H1 (cell line): ENCODE measurements at regions not wholly inside any gene's neighbourhood (a gene's known extent, or its start where the extent isn't known, plus 50 kb on each side); places are given as distances from the start of the nearest gene placed in this dataset.

ENCODE experiments used
- CTCF ChIA-PET: fragments of 300-600 bp; sonication (Branson Sonifier 250); formaldehyde crosslinking; loops from one replicate; lab custom pipeline; 2021; ENCODE audit not compliant: partially characterized antibody; lab: Charles Lee
- POLR2A ChIA-PET: fragments of 300-600 bp; sonication (Branson Sonifier 250); formaldehyde crosslinking; loops from one replicate; lab custom pipeline; 2021; ENCODE audit warnings: inconsistent platforms; ENCODE audit not compliant: partially characterized antibody; lab: Charles Lee
- DNase-seq, 2 experiments: peaks; one replicate each; pipeline versions ENCODE4 v3.0.0 to v3.0.0-alpha.2; 2010 to 2022; ENCODE audit warnings: low spot score in 2 of 2, low read depth in 1 of 2, mixed read lengths in 1 of 2
- FAIRE-seq: peaks from 2 replicates; lab custom pipeline; 2011; peaks lifted over from hg19 to GRCh38; lab: Jason Lieb, UNC
- H2AFZ ChIP-seq: 2 replicates; pipeline ENCODE4 v1.8.1; 2012; ENCODE audit warnings: low read length, inconsistent platforms
- H2AK5ac ChIP-seq: 2 replicates; pipeline ENCODE4 v1.6.1; 2013; ENCODE audit warnings: low read depth, low read length
- H2BK120ac ChIP-seq: replicated peaks from 2 replicates; pipeline ENCODE3; 2013; ENCODE audit warnings: low read depth, low read length, inconsistent platforms
- H2BK12ac ChIP-seq: 2 replicates; pipeline ENCODE4 v1.6.1; 2013; ENCODE audit warnings: low read depth, low read length
- H2BK15ac ChIP-seq: 2 replicates; pipeline ENCODE4 v1.6.1; 2013; ENCODE audit warnings: low read length
- H2BK20ac ChIP-seq: 2 replicates; pipeline ENCODE4 v1.6.1; 2013; ENCODE audit warnings: low read length
- H2BK5ac ChIP-seq: 2 replicates; pipeline ENCODE4 v1.6.1; 2013; ENCODE audit warnings: low read depth, low read length
- H3K14ac ChIP-seq: 2 replicates; pipeline ENCODE4 v1.6.1; 2013; ENCODE audit warnings: inconsistent platforms; ENCODE audit not compliant: insufficient read length
- H3K18ac ChIP-seq: 2 replicates; pipeline ENCODE4 v1.6.1; 2013; ENCODE audit warnings: low read length; ENCODE audit errors: extremely low read depth
- H3K23ac ChIP-seq: 2 replicates; pipeline ENCODE4 v1.6.1; 2013; ENCODE audit warnings: inconsistent platforms; ENCODE audit not compliant: insufficient read length
- H3K23me2 ChIP-seq: 2 replicates; pipeline ENCODE4 v1.6.1; 2013; ENCODE audit warnings: low read depth, low read length
- H3K27ac ChIP-seq: 2 replicates; pipeline ENCODE4 v1.6.1; 2011; ENCODE audit warnings: low read depth, low read length, inconsistent platforms
- H3K27me3 ChIP-seq, 4 experiments: replicated peaks in 1 of 4; 1 replicate in 1 of 4; 2 replicates in 3 of 4; pipeline versions ENCODE4 v1.6.1 to v1.8.1; 2011 to 2013; ENCODE audit warnings: low read length in 3 of 4, mild to moderate bottlenecking in 3 of 4, inconsistent platforms in 2 of 4, mixed read lengths in 2 of 4, moderate library complexity in 1 of 4; ENCODE audit not compliant: control insufficient read depth in 3 of 4, insufficient read depth in 3 of 4; ENCODE audit errors: extremely low read depth in 1 of 4
- H3K36me3 ChIP-seq, 4 experiments: 2 replicates each; pipeline versions ENCODE4 v1.6.1 to v1.8.1; 2011 to 2013; ENCODE audit warnings: mild to moderate bottlenecking in 4 of 4, low read length in 3 of 4, moderate library complexity in 2 of 4, control low read depth in 1 of 4, inconsistent platforms in 1 of 4; ENCODE audit not compliant: insufficient read depth in 4 of 4, control insufficient read depth in 2 of 4
- H3K4ac ChIP-seq: replicated peaks from 2 replicates; pipeline ENCODE3; 2013; ENCODE audit warnings: low read length, low read depth, mixed read lengths, inconsistent platforms; ENCODE audit not compliant: insufficient read length
- H3K4me1 ChIP-seq, 4 experiments: replicated peaks in 1 of 4; 1 replicate in 1 of 4; 2 replicates in 3 of 4; pipeline versions ENCODE4 v1.6.1 to v1.8.1; 2011 to 2013; ENCODE audit warnings: low read length in 3 of 4, inconsistent platforms in 2 of 4, mixed read lengths in 1 of 4; ENCODE audit not compliant: insufficient read depth in 4 of 4, control insufficient read depth in 3 of 4
- H3K4me2 ChIP-seq, 2 experiments: 2 replicates each; pipeline versions ENCODE4 v1.6.1 to v1.8.1; 2011 to 2013; ENCODE audit warnings: low read depth in 2 of 2, low read length in 2 of 2, control low read depth in 1 of 2, inconsistent platforms in 1 of 2, mild to moderate bottlenecking in 1 of 2; ENCODE audit not compliant: insufficient read depth in 1 of 2
- H3K4me3 ChIP-seq, 4 experiments: fragments of 200-600, 300-600 bp in 1 of 4; sonication (generic), shearing (Covaris generic), sonication (Bioruptor Twin) in 1 of 4; 2 replicates each; pipeline versions ENCODE4 v1.5.1 to v1.8.1; 2011 to 2016; ENCODE audit warnings: low read length in 4 of 4, low read depth in 3 of 4, control low read depth in 2 of 4, inconsistent platforms in 2 of 4, mild to moderate bottlenecking in 2 of 4, mixed read lengths in 1 of 4, moderate library complexity in 1 of 4; ENCODE audit not compliant: insufficient read depth in 2 of 4; ENCODE audit errors: extremely low read depth in 1 of 4
- H3K56ac ChIP-seq: replicated peaks from 2 replicates; pipeline ENCODE3; 2013; ENCODE audit warnings: low read depth, mild to moderate bottlenecking, mixed read lengths, low read length, inconsistent platforms; ENCODE audit not compliant: insufficient read length
- H3K79me1 ChIP-seq: 2 replicates; pipeline ENCODE4 v1.6.1; 2013; ENCODE audit warnings: low read depth, low read length, control low read depth
- H3K79me2 ChIP-seq, 2 experiments: 2 replicates each; pipeline versions ENCODE4 v1.6.1 to v1.8.1; 2012 to 2013; ENCODE audit warnings: low read length in 2 of 2, mild to moderate bottlenecking in 2 of 2, inconsistent platforms in 1 of 2; ENCODE audit not compliant: insufficient read depth in 2 of 2, control insufficient read depth in 1 of 2
- H3K9ac ChIP-seq, 4 experiments: replicated peaks in 1 of 4; 1 replicate in 1 of 4; 2 replicates in 3 of 4; pipeline versions ENCODE4 v1.6.1 to v1.8.1; 2011 to 2013; ENCODE audit warnings: low read depth in 3 of 4, low read length in 3 of 4, control low read depth in 2 of 4, mild to moderate bottlenecking in 2 of 4, moderate library complexity in 2 of 4, inconsistent platforms in 1 of 4; ENCODE audit errors: extremely low read depth in 1 of 4
- H3K9me3 ChIP-seq, 2 experiments: 2 replicates each; pipeline versions ENCODE4 v1.6.1 to v1.8.1; 2012 to 2013; ENCODE audit warnings: mild to moderate bottlenecking in 2 of 2, moderate library complexity in 2 of 2, control low read depth in 1 of 2, inconsistent platforms in 1 of 2, low read depth in 1 of 2, low read length in 1 of 2, mixed read lengths in 1 of 2; ENCODE audit not compliant: insufficient read depth in 2 of 2
- H4K20me1 ChIP-seq, 2 experiments: replicated peaks in 1 of 2; 2 replicates each; pipeline versions ENCODE3 to v1.8.1; 2011 to 2013; ENCODE audit warnings: inconsistent platforms in 2 of 2, low read length in 2 of 2, mild to moderate bottlenecking in 1 of 2; ENCODE audit not compliant: insufficient read depth in 2 of 2, control insufficient read depth in 1 of 2
- H4K5ac ChIP-seq: 2 replicates; pipeline ENCODE4 v1.6.1; 2013; ENCODE audit warnings: low read length, low read depth, mixed read lengths, inconsistent platforms; ENCODE audit not compliant: insufficient read length
- H4K8ac ChIP-seq: 2 replicates; pipeline ENCODE4 v1.8.0; 2013; ENCODE audit warnings: mild to moderate bottlenecking, moderate library complexity, low read length, inconsistent platforms; ENCODE audit not compliant: insufficient read depth; ENCODE audit errors: extremely low read depth
- H4K91ac ChIP-seq: replicated peaks from 2 replicates; pipeline ENCODE3; 2013; ENCODE audit warnings: low read length, mixed read lengths, inconsistent platforms; ENCODE audit not compliant: insufficient read length
- CBX5 ChIP-seq: fragments of 300-800, 300-1000 bp; sonication (generic); IDR thresholded peaks from 2 replicates; pipeline ENCODE4 v1.7.1; 2016; ENCODE audit warnings: antibody characterized with exemption, low read length, low read depth
- E2F6 ChIP-seq: IDR thresholded peaks from 2 replicates; pipeline ENCODE4 v1.6.1; 2012; ENCODE audit warnings: inconsistent platforms
- EP300 ChIP-seq, 2 experiments: IDR thresholded peaks; 1 replicate in 1 of 2; 2 replicates in 1 of 2; pipeline ENCODE4 v1.6.1; 2011 to 2012; ENCODE audit warnings: low read depth in 2 of 2, low read length in 2 of 2, mild to moderate bottlenecking in 2 of 2, borderline replicate concordance in 1 of 2, inconsistent platforms in 1 of 2, moderate library complexity in 1 of 2
- FOSL1 ChIP-seq: IDR thresholded peaks from 2 replicates; pipeline ENCODE4 v1.6.1; 2011; ENCODE audit warnings: mild to moderate bottlenecking, low read depth, low read length, moderate library complexity; ENCODE audit not compliant: insufficient read depth
- HDAC2 ChIP-seq, 2 experiments: fragments of 300-600 bp in 1 of 2; sonication (generic) in 1 of 2; IDR thresholded peaks; 2 replicates each; pipeline ENCODE4 v1.6.1; 2011 to 2012; ENCODE audit warnings: low read depth in 2 of 2, low read length in 2 of 2, mild to moderate bottlenecking in 2 of 2, moderate library complexity in 2 of 2, borderline replicate concordance in 1 of 2, inconsistent platforms in 1 of 2
- RAD21 ChIP-seq, 2 experiments: IDR thresholded peaks in 1 of 2; conservative IDR thresholded peaks in 1 of 2; 2 replicates each; pipeline ENCODE4 v1.6.1; 2011; ENCODE audit warnings: low read depth in 2 of 2, low read length in 2 of 2, improper control_type of control experiment in 1 of 2, inconsistent platforms in 1 of 2, mild to moderate bottlenecking in 1 of 2, moderate library complexity in 1 of 2
- RBBP5 ChIP-seq: IDR thresholded peaks from 2 replicates; pipeline ENCODE4 v1.7.1; 2012; ENCODE audit warnings: low read depth, mild to moderate bottlenecking, inconsistent platforms, low read length, moderate library complexity, borderline replicate concordance
- RFX5 ChIP-seq: IDR thresholded peaks from 2 replicates; pipeline ENCODE4 v1.6.1; 2011; ENCODE audit warnings: low read depth, low read length, improper control_type of control experiment, borderline replicate concordance
- SAP30 ChIP-seq: fragments of 300-600 bp; sonication (generic); IDR thresholded peaks from 2 replicates; pipeline ENCODE4 v1.7.1; 2012; ENCODE audit warnings: low read length, moderate library complexity, mild to moderate bottlenecking, inconsistent platforms; ENCODE audit not compliant: insufficient read depth, insufficient replicate concordance
- TAF1 ChIP-seq: IDR thresholded peaks from 2 replicates; pipeline ENCODE4 v1.6.1; 2011; ENCODE audit warnings: mild to moderate bottlenecking, low read depth, low read length
- TCF12 ChIP-seq: IDR thresholded peaks from 2 replicates; pipeline ENCODE4 v1.6.1; 2011; ENCODE audit warnings: low read depth, mild to moderate bottlenecking, low read length
- TEAD4 ChIP-seq: IDR thresholded peaks from 2 replicates; pipeline ENCODE4 v1.6.1; 2012; ENCODE audit warnings: low read depth, low read length, inconsistent platforms, mixed read lengths
- WGBS, 2 experiments: shearing (Covaris generic) in 1 of 2; methylation state at CpG; one replicate each; pipeline versions ENCODE4 v1.1.6 to v1.1.7; 2013 to 2015; ENCODE audit warnings: low lambda C conversion rate in 2 of 2, mixed read lengths in 2 of 2, inconsistent platforms in 1 of 2, low coverage in 1 of 2, missing lambda C conversion rate in 1 of 2; ENCODE audit not compliant: insufficient replicate concordance in 2 of 2, insufficient coverage in 1 of 2, insufficient read length in 1 of 2; ENCODE audit errors: extremely low coverage in 1 of 2, missing lambda C conversion rate in 1 of 2; 5-methylcytosine and 5-hydroxymethylcytosine counted together
- TF ChIP-seq, protein P1 (sequence below): IDR thresholded peaks from 2 replicates; pipeline ENCODE4 v1.6.1; 2012; ENCODE audit warnings: inconsistent platforms

DNA sequence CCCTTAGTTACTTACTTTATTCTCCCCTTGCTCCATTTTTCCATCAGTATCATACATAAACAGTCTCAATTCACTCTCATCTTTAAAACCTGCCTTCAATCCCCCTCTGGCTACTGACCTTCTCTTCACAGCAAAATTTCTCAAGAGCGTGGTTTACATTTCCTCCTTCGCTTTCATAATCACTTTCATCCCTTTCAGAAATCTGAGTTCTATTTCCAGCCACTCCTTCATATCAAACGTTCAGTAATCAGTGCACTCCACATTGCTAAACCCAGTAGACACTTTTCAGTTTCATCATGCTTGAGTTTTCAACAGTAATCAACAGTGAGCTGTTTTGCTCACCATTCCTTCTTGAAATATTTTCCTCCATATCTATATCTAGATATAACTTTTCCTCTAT lies 176.7 kb upstream of the HSF2 start:
- no peak overlapping the region for H2BK5ac ChIP-seq
- no peaks in the 10 kb centered on the region for H4K20me1 ChIP-seq
- WGBS, 2 experiments, result 91% methylated on average over 3 of the region's 3 CpGs; no CpG with 5 or more reads in 1 of the 2 experiments
- FAIRE-seq (no peak), DNase-seq (no peak)
- no peak overlapping the region for H3K56ac ChIP-seq
- no peaks in the 10 kb centered on the region for H3K9me3 ChIP-seq
- H3K23me2 ChIP-seq, result no peaks in the 10 kb centered on the region
- H2BK12ac ChIP-seq, result no peak overlapping the region
- H4K91ac ChIP-seq, result no peak overlapping the region
- no peak overlapping the region for H3K4me3 ChIP-seq
- H3K79me2 ChIP-seq, result no peaks in the 10 kb centered on the region
- no peak overlapping the region for H3K18ac ChIP-seq
- H3K4me2 ChIP-seq, result no peak overlapping the region
- H2BK15ac ChIP-seq, result no peak overlapping the region
- H3K23ac ChIP-seq, result no peak overlapping the region
- H2AFZ ChIP-seq, result 0 out of 2 replicates have a peak overlapping the region, but pooled peaks have one; percentile 42
- no peak overlapping the region for H2BK120ac ChIP-seq
- CTCF ChIA-PET, result interaction anchor here (1.3 kb wide), 1 partner anchor 9 kb away, joined by 7 read pairs; no protein-coding TSS in a partner anchor
- no peak overlapping the region for H3K14ac ChIP-seq
- no peak overlapping the region for H2AK5ac ChIP-seq
- no peaks in the 10 kb centered on the region for H3K79me1 ChIP-seq
- H3K4ac ChIP-seq, result no peak overlapping the region
- no peak overlapping the region for H3K27ac ChIP-seq
- no peak overlapping the region for H2BK20ac ChIP-seq
- H3K36me3 ChIP-seq, result no peaks in the 10 kb centered on the region
- H3K27me3 ChIP-seq, result no peaks in the 10 kb centered on the region
- H3K9ac ChIP-seq, result no peak overlapping the region
- H4K5ac ChIP-seq, result no peak overlapping the region
- POLR2A ChIA-PET, result no interaction called here
- no peak overlapping the region for H4K8ac ChIP-seq
- no peaks in the 10 kb centered on the region for H3K4me1 ChIP-seq
- TF ChIP-seq HDAC2 (IDR thresholded peaks at IDR 0.05; ENCODE audit: borderline replicate concordance in 1 of 2, low read depth in 2 of 2, low read length in 2 of 2) (no peak), RBBP5 (no peak), TAF1 (no peak), EP300 (IDR thresholded peaks at IDR 0.05; ENCODE audit: borderline replicate concordance in 1 of 2, low read depth in 2 of 2, low read length in 2 of 2) (no peak), TEAD4 (no peak), SAP30 (no peak), RFX5 (no peak), FOSL1 (no peak), CBX5 (no peak), E2F6 (no peak), RAD21 (IDR thresholded peaks at IDR 0.05 in 1 of 2, conservative IDR thresholded peaks at IDR 0.05 in 1 of 2; ENCODE audit: low read depth in 2 of 2, low read length in 2 of 2) (no peak), TCF12 (no peak)
- TF ChIP-seq, protein P1, sequence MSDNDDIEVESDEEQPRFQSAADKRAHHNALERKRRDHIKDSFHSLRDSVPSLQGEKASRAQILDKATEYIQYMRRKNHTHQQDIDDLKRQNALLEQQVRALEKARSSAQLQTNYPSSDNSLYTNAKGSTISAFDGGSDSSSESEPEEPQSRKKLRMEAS, result no peak
